ENCODE measurements at regions not wholly inside any gene's neighbourhood (a gene's known extent, or its start where the extent isn't known, plus 50 kb on each side); places are given as distances from the start of the nearest gene placed in this dataset.

DNA sequence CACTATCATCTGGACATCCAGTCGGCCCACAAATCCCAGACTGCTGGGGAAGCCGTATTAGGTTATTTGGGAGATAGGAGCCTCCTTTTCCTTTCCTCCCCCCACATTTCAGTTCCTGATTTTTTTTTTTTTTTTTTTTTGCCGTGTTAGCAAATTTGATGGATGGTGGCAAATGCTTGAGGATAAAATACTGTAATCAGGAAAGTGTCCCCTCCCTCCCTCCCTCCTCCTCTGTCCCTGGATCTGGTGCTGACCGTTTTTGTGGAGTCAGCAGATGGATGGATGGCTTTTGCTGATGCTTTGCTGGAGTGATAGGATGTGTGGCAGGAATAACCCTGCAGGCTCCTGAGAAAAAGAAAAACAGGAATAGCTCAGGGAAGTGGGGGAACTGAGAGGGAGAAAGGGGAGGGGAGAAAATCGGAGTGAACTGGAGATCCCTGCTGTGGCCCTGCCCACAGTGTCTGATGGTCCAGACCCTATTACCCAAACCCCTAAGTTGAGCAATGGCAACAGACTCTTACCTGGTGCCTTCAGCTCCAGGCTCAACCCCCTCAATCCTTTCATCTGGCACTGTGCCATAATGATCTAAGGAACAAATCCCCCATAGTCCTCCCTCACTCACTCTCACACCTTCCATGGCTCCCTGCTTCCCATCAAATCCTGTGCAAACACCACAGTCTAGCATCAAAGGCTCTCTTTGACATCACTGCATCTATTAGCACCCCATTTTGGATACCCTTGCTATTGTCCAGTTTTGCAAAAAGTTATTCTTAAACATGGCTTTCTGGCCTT is 277.3 kb upstream of the CHD6 start:
- no peaks in the 10 kb centered on the region for H3K9me3 ChIP-seq
- no peaks in the 10 kb centered on the region for H3K36me3 ChIP-seq
- H3K27me3 ChIP-seq: no peaks in the 10 kb centered on the region
- TF ChIP-seq, protein P1, sequence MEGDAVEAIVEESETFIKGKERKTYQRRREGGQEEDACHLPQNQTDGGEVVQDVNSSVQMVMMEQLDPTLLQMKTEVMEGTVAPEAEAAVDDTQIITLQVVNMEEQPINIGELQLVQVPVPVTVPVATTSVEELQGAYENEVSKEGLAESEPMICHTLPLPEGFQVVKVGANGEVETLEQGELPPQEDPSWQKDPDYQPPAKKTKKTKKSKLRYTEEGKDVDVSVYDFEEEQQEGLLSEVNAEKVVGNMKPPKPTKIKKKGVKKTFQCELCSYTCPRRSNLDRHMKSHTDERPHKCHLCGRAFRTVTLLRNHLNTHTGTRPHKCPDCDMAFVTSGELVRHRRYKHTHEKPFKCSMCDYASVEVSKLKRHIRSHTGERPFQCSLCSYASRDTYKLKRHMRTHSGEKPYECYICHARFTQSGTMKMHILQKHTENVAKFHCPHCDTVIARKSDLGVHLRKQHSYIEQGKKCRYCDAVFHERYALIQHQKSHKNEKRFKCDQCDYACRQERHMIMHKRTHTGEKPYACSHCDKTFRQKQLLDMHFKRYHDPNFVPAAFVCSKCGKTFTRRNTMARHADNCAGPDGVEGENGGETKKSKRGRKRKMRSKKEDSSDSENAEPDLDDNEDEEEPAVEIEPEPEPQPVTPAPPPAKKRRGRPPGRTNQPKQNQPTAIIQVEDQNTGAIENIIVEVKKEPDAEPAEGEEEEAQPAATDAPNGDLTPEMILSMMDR (IDR thresholded peaks at IDR 0.05): no peak
- no peaks in the 10 kb centered on the region for H3K4me1 ChIP-seq (ENCODE audit: control insufficient read depth in 1 of 2, insufficient read depth in 1 of 2, low read depth in 1 of 2, low read length in 1 of 2)
- no peak overlapping the region for H3K27ac ChIP-seq
- H3K4me3 ChIP-seq (ENCODE audit: low read depth in 1 of 2, low read length in 1 of 2): no peak overlapping the region

DNA sequence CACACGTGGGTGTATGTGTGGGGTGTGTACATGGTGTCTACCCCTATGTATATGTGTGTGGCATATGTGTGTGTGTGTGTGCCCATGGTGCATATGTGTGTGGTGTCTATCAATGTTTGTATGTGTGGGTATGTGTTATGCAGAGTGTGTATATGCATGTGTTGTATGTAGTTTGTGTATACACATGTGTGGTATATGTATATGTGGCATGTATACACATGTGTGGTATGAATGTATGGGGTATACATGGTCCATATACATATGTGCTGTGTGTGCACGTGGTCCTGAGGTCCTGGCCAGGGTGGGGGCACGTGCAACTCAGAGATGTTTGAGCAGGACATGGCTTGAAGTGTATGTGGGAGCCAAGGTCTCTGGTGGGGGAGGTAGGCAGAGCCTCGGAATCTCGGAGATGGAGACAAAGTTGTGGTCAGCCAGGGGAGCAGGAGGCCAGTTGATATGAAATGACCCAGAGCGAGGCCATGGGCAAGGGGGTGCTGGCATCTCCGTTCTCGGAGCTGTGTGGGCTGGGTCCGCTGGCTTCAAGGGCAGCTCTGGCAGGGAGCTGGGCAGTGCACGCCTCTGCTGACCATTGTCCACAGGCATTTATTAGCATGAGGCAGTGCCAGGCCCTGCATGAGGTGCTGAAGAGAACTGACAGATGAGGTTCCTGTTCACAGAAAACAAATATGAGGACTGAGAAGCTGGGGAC is 276.2 kb upstream of the CHD6 start:
- Histone ChIP-seq H3K27ac (no peak overlapping the region), H3K27me3 (no peaks in the 10 kb centered on the region), H3K36me3 (no peaks in the 10 kb centered on the region), H3K4me1 (ENCODE audit: control insufficient read depth in 1 of 2, insufficient read depth in 1 of 2, low read depth in 1 of 2, low read length in 1 of 2) (no peaks in the 10 kb centered on the region), H3K4me3 (ENCODE audit: low read depth in 1 of 2, low read length in 1 of 2) (no peak overlapping the region), H3K9me3 (no peaks in the 10 kb centered on the region)
- TF ChIP-seq, protein P1 (IDR thresholded peaks at IDR 0.05): no peak

DNA sequence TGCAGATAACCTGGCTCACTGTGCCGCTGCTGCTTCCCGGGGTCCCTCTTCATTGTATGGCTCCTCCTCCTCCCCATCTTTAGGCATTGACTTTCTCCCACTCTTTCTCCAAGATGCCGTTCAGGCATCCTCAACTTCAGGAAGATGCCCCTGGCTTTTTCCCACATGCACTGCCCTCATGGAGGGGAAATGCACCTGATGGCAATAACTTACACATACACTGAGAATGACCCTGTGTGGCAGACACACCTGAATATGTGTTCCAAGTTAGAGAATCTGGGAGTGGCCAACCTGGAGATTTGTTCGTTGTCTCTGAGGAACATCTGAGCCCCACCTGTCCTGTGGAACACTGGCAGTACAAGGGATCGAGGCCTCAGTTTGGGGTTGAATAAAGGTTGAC is 273.9 kb upstream of the CHD6 start:
- Histone ChIP-seq H3K27me3 (no peaks in the 10 kb centered on the region), H3K27ac (no peak overlapping the region), H3K9me3 (no peaks in the 10 kb centered on the region), H3K4me1 (ENCODE audit: control insufficient read depth in 1 of 2, insufficient read depth in 1 of 2, low read depth in 1 of 2, low read length in 1 of 2) (no peaks in the 10 kb centered on the region), H3K4me3 (ENCODE audit: low read depth in 1 of 2, low read length in 1 of 2) (no peak overlapping the region), H3K36me3 (no peaks in the 10 kb centered on the region)
- TF ChIP-seq, protein P1 (IDR thresholded peaks at IDR 0.05): no peak

DNA sequence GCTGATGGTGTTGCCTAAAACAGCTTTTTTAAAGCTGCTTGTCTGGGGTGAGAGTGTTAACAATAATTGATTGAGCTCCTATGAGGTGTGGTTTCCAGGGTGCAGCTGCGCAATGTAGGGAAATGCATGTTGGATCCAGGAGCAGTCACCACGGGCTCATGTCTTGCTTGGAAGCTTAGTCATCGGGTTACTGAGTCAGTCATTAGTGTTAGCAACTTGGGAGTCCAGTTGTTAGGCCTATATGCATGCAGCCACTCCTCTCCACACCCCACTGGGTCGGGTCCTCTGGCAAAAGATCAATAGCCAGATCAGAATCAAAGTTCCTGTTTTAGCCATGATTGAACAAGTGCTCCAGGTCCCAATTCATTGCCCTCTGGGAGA is 271.7 kb upstream of the CHD6 start:
- Histone ChIP-seq H3K27me3 (no peaks in the 10 kb centered on the region), H3K9me3 (no peaks in the 10 kb centered on the region)

DNA sequence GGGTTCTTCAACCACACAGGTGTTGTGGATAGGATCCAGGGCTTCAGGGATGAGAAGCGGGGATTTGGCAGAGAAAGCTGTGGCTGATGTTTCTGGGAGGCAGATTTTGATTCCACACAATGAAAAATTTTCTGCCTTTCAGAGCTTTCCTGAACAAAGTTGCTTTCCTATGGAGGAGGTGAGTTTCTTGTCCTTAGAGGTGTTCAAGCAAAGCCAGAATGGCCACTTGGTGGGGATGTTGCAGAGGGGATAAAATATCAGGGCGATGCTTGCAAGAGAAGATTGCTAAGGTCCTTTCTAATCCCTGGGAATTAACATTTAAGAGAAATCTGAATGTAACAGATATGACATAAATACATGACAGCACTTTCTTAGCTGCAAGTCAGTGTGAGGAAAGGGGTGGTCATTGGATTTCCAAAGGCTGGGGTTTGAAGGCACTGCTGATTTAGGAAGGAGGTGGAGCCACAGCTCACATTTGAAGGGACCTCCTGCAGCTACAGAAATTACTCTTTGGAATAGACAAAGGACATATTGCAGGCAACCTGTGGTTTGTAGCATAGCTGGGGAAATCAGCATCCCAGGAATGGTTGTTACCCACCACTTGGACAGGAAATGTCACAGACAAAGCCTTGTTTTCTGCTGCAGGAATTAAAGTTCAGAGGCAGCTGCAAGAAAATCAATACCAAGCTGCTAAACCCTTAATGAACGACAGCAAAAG is 271.1 kb upstream of the CHD6 start:
- H3K4me1 ChIP-seq (ENCODE audit: control insufficient read depth in 1 of 2, insufficient read depth in 1 of 2, low read depth in 1 of 2, low read length in 1 of 2): no peaks in the 10 kb centered on the region
- no peaks in the 10 kb centered on the region for H3K27me3 ChIP-seq
- no peak overlapping the region for H3K4me3 ChIP-seq (ENCODE audit: low read depth in 1 of 2, low read length in 1 of 2)
- H3K36me3 ChIP-seq: no peaks in the 10 kb centered on the region
- TF ChIP-seq, protein P1 (IDR thresholded peaks at IDR 0.05): no peak
- no peak overlapping the region for H3K27ac ChIP-seq
- H3K9me3 ChIP-seq: no peaks in the 10 kb centered on the region

More for the DNA sequence above, 271.7 kb upstream of the CHD6 start:
- Histone ChIP-seq H3K4me3 (ENCODE audit: low read depth in 1 of 2, low read length in 1 of 2) (no peak overlapping the region), H3K4me1 (ENCODE audit: control insufficient read depth in 1 of 2, insufficient read depth in 1 of 2, low read depth in 1 of 2, low read length in 1 of 2) (no peaks in the 10 kb centered on the region), H3K36me3 (no peaks in the 10 kb centered on the region), H3K27ac (no peak overlapping the region)
- TF ChIP-seq, protein P1 (IDR thresholded peaks at IDR 0.05): no peak

Measured in neutrophil (primary cell).